ENCODE measurements at regions not wholly inside any gene's neighbourhood (a gene's known extent, or its start where the extent isn't known, plus 50 kb on each side); places are given as distances from the start of the nearest gene placed in this dataset.
"Not testable (repeated sequence)": the region's sequence is repeated elsewhere in the genome, so short reads cannot be mapped to it uniquely, and the experiment has no call there.

GRCh38 chr3:76502076-76502475 is 537.8 kb upstream of the ROBO2 start:
- no peaks in the 10 kb centered on the region for H3K4me1 Mint-ChIP-seq (ENCODE audit: low read depth)
- H3K4me3 Mint-ChIP-seq: no peak overlapping the region
- intact Hi-C loops (cut with micrococcal nuclease): no loop called here
- peaks cover 12% of the 10 kb centered on the region for H3K9me3 Mint-ChIP-seq
- no peaks in the 10 kb centered on the region for H3K36me3 Mint-ChIP-seq (ENCODE audit: low read depth)
- H3K27ac Mint-ChIP-seq: no peak overlapping the region
- no peaks in the 10 kb centered on the region for H3K27me3 Mint-ChIP-seq

GRCh38 chr3:76505202-76505845 is 534.6 kb upstream of the ROBO2 start:
- intact Hi-C loops (cut with micrococcal nuclease): no loop called here
- no peaks in the 10 kb centered on the region for H3K36me3 Mint-ChIP-seq (ENCODE audit: low read depth)

GRCh38 chr3:76509179-76509830 is 530.6 kb upstream of the ROBO2 start:
- Mint-ChIP-seq H3K36me3 (ENCODE audit: low read depth) (no peaks in the 10 kb centered on the region), H3K27ac (no peak overlapping the region), H3K9me3 (no peaks in the 10 kb centered on the region), H3K4me1 (ENCODE audit: low read depth) (no peaks in the 10 kb centered on the region), H3K4me3 (no peak overlapping the region), H3K27me3 (no peaks in the 10 kb centered on the region)
- intact Hi-C loops (cut with micrococcal nuclease): no loop called here

More at GRCh38 chr3:76505202-76505845, 534.6 kb upstream of the ROBO2 start:
- H3K27ac Mint-ChIP-seq: no peak overlapping the region
- H3K9me3 Mint-ChIP-seq: no peaks in the 10 kb centered on the region
- H3K27me3 Mint-ChIP-seq: no peaks in the 10 kb centered on the region
- H3K4me1 Mint-ChIP-seq (ENCODE audit: low read depth): no peaks in the 10 kb centered on the region
- H3K4me3 Mint-ChIP-seq: no peak overlapping the region

GRCh38 chr3:76514836-76515235 is 525.1 kb upstream of the ROBO2 start:
- Mint-ChIP-seq H3K4me3 (no peak overlapping the region), H3K4me1 (ENCODE audit: low read depth) (no peaks in the 10 kb centered on the region), H3K9me3 (peaks cover 3% of the 10 kb centered on the region), H3K27ac (no peak overlapping the region), H3K27me3 (no peaks in the 10 kb centered on the region), H3K36me3 (ENCODE audit: low read depth) (no peaks in the 10 kb centered on the region)
- intact Hi-C loops (cut with micrococcal nuclease): no loop called here

GRCh38 chr3:76523337-76523736 is 516.6 kb upstream of the ROBO2 start:
- H3K36me3 Mint-ChIP-seq (ENCODE audit: low read depth): no peaks in the 10 kb centered on the region
- no peaks in the 10 kb centered on the region for H3K27me3 Mint-ChIP-seq
- no peak overlapping the region for H3K27ac Mint-ChIP-seq
- peaks cover 8% of the 10 kb centered on the region for H3K9me3 Mint-ChIP-seq
- intact Hi-C loops (cut with micrococcal nuclease): no loop called here
- no peak overlapping the region for H3K4me3 Mint-ChIP-seq
- no peaks in the 10 kb centered on the region for H3K4me1 Mint-ChIP-seq (ENCODE audit: low read depth)

- H3K9me3 Mint-ChIP-seq: no peaks in the 10 kb centered on the region
- intact Hi-C loops (cut with micrococcal nuclease): no loop called here
Observed at GRCh38 chr3:76525726-76526125, 514.2 kb upstream of the ROBO2 start.

GRCh38 chr3:76527773-76528172 is 512.1 kb upstream of the ROBO2 start:
- Mint-ChIP-seq H3K4me3 (no peak overlapping the region), H3K27ac (no peak overlapping the region), H3K4me1 (ENCODE audit: low read depth) (no peaks in the 10 kb centered on the region), H3K36me3 (ENCODE audit: low read depth) (no peaks in the 10 kb centered on the region), H3K27me3 (no peaks in the 10 kb centered on the region), H3K9me3 (no peaks in the 10 kb centered on the region)
- intact Hi-C loops (cut with micrococcal nuclease): no loop called here

More at GRCh38 chr3:76525726-76526125, 514.2 kb upstream of the ROBO2 start:
- H3K36me3 Mint-ChIP-seq (ENCODE audit: low read depth): no peaks in the 10 kb centered on the region
- no peaks in the 10 kb centered on the region for H3K4me1 Mint-ChIP-seq (ENCODE audit: low read depth)
- H3K4me3 Mint-ChIP-seq: no peak overlapping the region
- H3K27ac Mint-ChIP-seq: no peak overlapping the region
- H3K27me3 Mint-ChIP-seq: no peaks in the 10 kb centered on the region

- intact Hi-C loops (cut with micrococcal nuclease): no loop called here
- H3K27me3 Mint-ChIP-seq: no peaks in the 10 kb centered on the region
- no peaks in the 10 kb centered on the region for H3K4me1 Mint-ChIP-seq (ENCODE audit: low read depth)
- H3K27ac Mint-ChIP-seq: no peak overlapping the region
- H3K9me3 Mint-ChIP-seq: peaks cover 24% of the 10 kb centered on the region
- no peak overlapping the region for H3K4me3 Mint-ChIP-seq
- H3K36me3 Mint-ChIP-seq (ENCODE audit: low read depth): no peaks in the 10 kb centered on the region
Observed at GRCh38 chr3:76532158-76532822, 507.6 kb upstream of the ROBO2 start.

- H3K4me3 Mint-ChIP-seq; H3K4me1 Mint-ChIP-seq (ENCODE audit: low read depth); H3K36me3 Mint-ChIP-seq (ENCODE audit: low read depth); intact Hi-C loops (cut with micrococcal nuclease); H3K27ac Mint-ChIP-seq; H3K27me3 Mint-ChIP-seq: not testable (repeated sequence)
- H3K9me3 Mint-ChIP-seq: peaks cover 29% of the 10 kb centered on the region
Observed at GRCh38 chr3:76533710-76534109, 506.2 kb upstream of the ROBO2 start.

GRCh38 chr3:76537857-76538256 is 502.0 kb upstream of the ROBO2 start:
- H3K4me1 Mint-ChIP-seq (ENCODE audit: low read depth); intact Hi-C loops (cut with micrococcal nuclease): not testable (repeated sequence)
- H3K9me3 Mint-ChIP-seq: peaks cover 36% of the 10 kb centered on the region

GRCh38 chr3:76547674-76548073 is 492.2 kb upstream of the ROBO2 start:
- no peaks in the 10 kb centered on the region for H3K36me3 Mint-ChIP-seq (ENCODE audit: low read depth)
- no peaks in the 10 kb centered on the region for H3K27me3 Mint-ChIP-seq
- no peak overlapping the region for H3K4me3 Mint-ChIP-seq
- intact Hi-C loops (cut with micrococcal nuclease): no loop called here
- H3K27ac Mint-ChIP-seq: no peak overlapping the region
- no peaks in the 10 kb centered on the region for H3K4me1 Mint-ChIP-seq (ENCODE audit: low read depth)
- peaks cover 4% of the 10 kb centered on the region for H3K9me3 Mint-ChIP-seq

More at GRCh38 chr3:76537857-76538256, 502.0 kb upstream of the ROBO2 start:
- H3K27me3 Mint-ChIP-seq; H3K27ac Mint-ChIP-seq; H3K4me3 Mint-ChIP-seq; H3K36me3 Mint-ChIP-seq (ENCODE audit: low read depth): not testable (repeated sequence)

- Mint-ChIP-seq H3K27ac (no peak overlapping the region), H3K9me3 (peaks cover 8% of the 10 kb centered on the region), H3K4me3 (no peak overlapping the region), H3K4me1 (ENCODE audit: low read depth) (no peaks in the 10 kb centered on the region), H3K36me3 (ENCODE audit: low read depth) (no peaks in the 10 kb centered on the region), H3K27me3 (no peaks in the 10 kb centered on the region)
- intact Hi-C loops (cut with micrococcal nuclease): no loop called here
Observed at GRCh38 chr3:76550522-76551201, 489.2 kb upstream of the ROBO2 start.

- H3K4me1 Mint-ChIP-seq (ENCODE audit: low read depth): no peaks in the 10 kb centered on the region
Observed at GRCh38 chr3:76551739-76552138, 488.2 kb upstream of the ROBO2 start.

GRCh38 chr3:76552653-76553052 is 487.2 kb upstream of the ROBO2 start:
- Mint-ChIP-seq H3K27me3 (no peaks in the 10 kb centered on the region), H3K9me3 (peaks cover 8% of the 10 kb centered on the region), H3K4me1 (ENCODE audit: low read depth) (no peaks in the 10 kb centered on the region), H3K4me3 (no peak overlapping the region), H3K36me3 (ENCODE audit: low read depth) (no peaks in the 10 kb centered on the region), H3K27ac (no peak overlapping the region)
- intact Hi-C loops (cut with micrococcal nuclease): no loop called here

More at GRCh38 chr3:76551739-76552138, 488.2 kb upstream of the ROBO2 start:
- H3K27ac Mint-ChIP-seq: no peak overlapping the region
- H3K36me3 Mint-ChIP-seq (ENCODE audit: low read depth): no peaks in the 10 kb centered on the region
- intact Hi-C loops (cut with micrococcal nuclease): no loop called here
- peaks cover 8% of the 10 kb centered on the region for H3K9me3 Mint-ChIP-seq
- no peak overlapping the region for H3K4me3 Mint-ChIP-seq
- H3K27me3 Mint-ChIP-seq: no peaks in the 10 kb centered on the region

Data from dendritic cell treated with granulocyte-macrophage colony-stimulating factor and Interleukin-4, amounts not matched to agents 40 ng/mL and 50 ng/mL, for 4 days (primary cell).